ENCODE measurements at regions not wholly inside any gene's neighbourhood (a gene's known extent, or its start where the extent isn't known, plus 50 kb on each side); places are given as distances from the start of the nearest gene placed in this dataset.

DNA sequence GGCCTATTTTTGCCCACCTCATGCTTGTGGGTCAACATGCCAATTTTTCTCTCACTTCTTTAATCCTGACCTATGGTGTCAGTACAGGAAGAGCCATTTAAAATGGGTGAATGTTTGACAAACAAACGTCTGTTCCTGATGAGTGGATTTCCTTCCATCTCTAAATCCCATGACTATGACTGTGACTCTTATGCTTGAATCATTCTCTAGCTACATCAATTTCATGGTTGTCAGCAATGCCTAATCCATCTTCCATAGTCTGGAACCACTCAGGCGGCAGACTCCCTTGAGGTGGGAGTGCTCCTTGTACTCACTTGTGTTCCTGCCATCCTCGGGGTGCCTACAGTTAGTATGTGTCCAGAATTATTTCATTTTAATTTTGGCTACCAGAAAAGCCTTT is 194.9 kb upstream of the RPS6KA3 start:
- Histone ChIP-seq H3K9me3 (no peaks in the 10 kb centered on the region), H3K4me3 (no peak overlapping the region), H3K36me3 (no peaks in the 10 kb centered on the region), H3K4me1 (no peaks in the 10 kb centered on the region), H3K27ac (no peak overlapping the region), H3K27me3 (peaks cover 0 to 7% (median 2%) of the 10 kb centered on the region in 4 donors)
- TF ChIP-seq CTCF (IDR thresholded peaks at IDR 0.05) = no peak
- 55 to 65% methylated on average over 3 of the region's 3 CpGs for WGBS, 2 donors
- no peak for ATAC-seq
- no peak for DNase-seq
- FAIRE-seq = no peak
- intact Hi-C loops (cut with DNase I) = no loop called here

- 23 to 27% methylated on average over 1 of the region's 1 CpG for WGBS, 2 donors
- FAIRE-seq = no peak
- Histone ChIP-seq H3K4me1 (no peaks in the 10 kb centered on the region), H3K27me3 (peaks cover 0 to 7% (median 2%) of the 10 kb centered on the region in 4 donors), H3K4me3 (no peak overlapping the region), H3K36me3 (no peaks in the 10 kb centered on the region), H3K27ac (no peak overlapping the region), H3K9me3 (no peaks in the 10 kb centered on the region)
- ATAC-seq = no peak
- DNase-seq = no peak
- intact Hi-C loops (cut with DNase I) = no loop called here
- no peak for TF ChIP-seq CTCF (IDR thresholded peaks at IDR 0.05)
These were observed 194.3 kb upstream of the RPS6KA3 start for GRCh38 chrX:20461002-20461401.

DNA sequence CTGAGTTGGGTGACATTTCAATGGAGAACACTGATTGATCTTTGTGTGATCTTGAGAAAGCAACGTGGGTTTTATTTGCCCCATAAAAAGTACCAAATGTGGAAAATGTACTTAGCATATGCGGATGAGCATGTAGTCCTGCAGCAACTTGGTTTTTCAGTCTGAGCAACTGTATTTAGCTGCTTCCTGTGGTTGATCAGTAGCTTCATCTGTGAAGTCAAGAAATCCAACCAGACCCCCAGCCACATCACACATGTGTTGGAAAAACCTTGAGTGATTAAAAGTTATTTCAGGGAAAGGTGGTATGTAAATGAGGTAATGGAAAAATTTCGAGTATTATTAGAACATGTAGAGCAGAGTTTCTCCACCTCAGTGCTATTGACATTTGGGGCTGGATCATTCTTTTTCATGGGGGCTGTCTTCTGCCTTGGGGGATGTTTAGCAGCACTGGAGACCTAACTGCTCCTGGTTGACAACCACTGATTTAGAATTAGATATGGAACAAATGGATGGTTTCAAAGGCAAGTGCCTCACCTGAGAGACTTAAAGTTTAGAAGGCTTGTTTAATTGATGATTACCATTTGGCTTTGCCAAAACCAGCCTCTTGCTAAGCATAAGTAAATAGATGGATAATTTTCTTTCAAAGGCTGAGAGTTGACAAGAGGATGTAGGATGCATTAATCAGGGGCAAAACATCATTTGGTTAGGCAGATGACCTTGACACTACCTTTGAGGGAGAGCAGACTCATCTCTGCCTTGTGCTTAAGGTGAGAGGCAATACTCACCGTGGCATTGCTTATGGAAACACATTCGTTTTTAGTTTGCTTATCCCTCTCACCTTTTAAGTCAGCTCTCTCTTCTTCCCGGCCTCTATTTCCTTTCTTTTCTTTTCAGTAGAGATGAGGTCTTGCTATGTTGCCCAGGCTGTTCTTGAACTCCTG is 193.0 kb upstream of the RPS6KA3 start:
- intact Hi-C loops (cut with DNase I) = no loop called here
- ATAC-seq (no peak), FAIRE-seq (no peak)

GRCh38 chrX:20456971-20457370 is 190.3 kb upstream of the RPS6KA3 start:
- no peak for TF ChIP-seq CTCF (IDR thresholded peaks at IDR 0.05)
- intact Hi-C loops (cut with DNase I) = no loop called here
- Histone ChIP-seq H3K27ac (no peak overlapping the region), H3K36me3 (no peaks in the 10 kb centered on the region), H3K4me3 (no peak overlapping the region), H3K9me3 (no peaks in the 10 kb centered on the region), H3K27me3 (peaks cover 0 to 11% (median 3%) of the 10 kb centered on the region in 4 donors), H3K4me1 (no peaks in the 10 kb centered on the region)
- FAIRE-seq (no peak), DNase-seq (no peak), ATAC-seq (no peak)
- WGBS, 2 donors = 83 to 87% methylated on average over 1 of the region's 1 CpG

More for the DNA sequence above, 193.0 kb upstream of the RPS6KA3 start:
- no peak overlapping the region for H3K4me3 ChIP-seq
- H3K27ac ChIP-seq = no peak overlapping the region
- no peaks in the 10 kb centered on the region for H3K36me3 ChIP-seq
- 54 to 56% methylated on average over 6 of the region's 6 CpGs for WGBS, 2 donors
- peaks cover 0 to 7% (median 2%) of the 10 kb centered on the region in 4 donors for H3K27me3 ChIP-seq
- no peaks in the 10 kb centered on the region for H3K4me1 ChIP-seq
- no peak for DNase-seq
- TF ChIP-seq CTCF (IDR thresholded peaks at IDR 0.05) = no peak
- no peaks in the 10 kb centered on the region for H3K9me3 ChIP-seq

DNA sequence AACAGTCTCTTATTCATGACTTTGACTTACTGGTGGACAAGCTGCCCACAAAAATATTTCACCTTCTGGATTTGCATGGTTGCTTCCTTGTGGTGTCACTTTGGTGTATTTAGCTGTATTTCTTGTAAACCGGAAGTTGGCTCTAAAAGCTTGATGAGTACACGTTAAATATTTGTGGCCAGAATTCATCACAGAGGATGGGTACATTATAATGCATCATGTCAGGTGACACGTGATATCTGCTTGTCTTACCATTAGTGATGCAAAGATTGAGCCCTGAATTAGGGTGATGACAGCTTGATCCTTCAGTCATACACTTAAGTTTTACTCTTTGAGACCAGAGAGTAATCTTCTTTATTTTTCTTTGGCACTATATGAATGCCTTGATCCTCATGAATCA is 188.3 kb upstream of the RPS6KA3 start:
- H3K36me3 ChIP-seq = no peaks in the 10 kb centered on the region
- H3K27me3 ChIP-seq = peaks cover 0 to 11% (median 3%) of the 10 kb centered on the region in 4 donors
- H3K4me1 ChIP-seq = no peaks in the 10 kb centered on the region
- DNase-seq = no peak
- no peak for FAIRE-seq
- WGBS, 2 donors = 50 to 54% methylated on average over 3 of the region's 3 CpGs
- TF ChIP-seq CTCF (IDR thresholded peaks at IDR 0.05) = no peak
- no peak overlapping the region for H3K4me3 ChIP-seq
- no peak overlapping the region for H3K27ac ChIP-seq
- ATAC-seq = no peak
- no peaks in the 10 kb centered on the region for H3K9me3 ChIP-seq
- intact Hi-C loops (cut with DNase I) = no loop called here
